AG04450 (cell line): ENCODE measurements at regions not wholly inside any gene's neighbourhood (a gene's known extent, or its start where the extent isn't known, plus 50 kb on each side); places are given as distances from the start of the nearest gene placed in this dataset.

Experiments
- CTCF ChIA-PET: fragments of 300-600, 350-600 bp; formaldehyde crosslinking; extraction: SDS; loops from one replicate; lab custom pipeline; 2022; ENCODE audit warnings: antibody characterized with exemption, inconsistent platforms; lab: Charles Lee
- POLR2A ChIA-PET: fragments of 350-600 bp; formaldehyde crosslinking; extraction: SDS; loops from one replicate; lab custom pipeline; 2021; ENCODE audit warnings: antibody characterized with exemption, inconsistent platforms; lab: Yijun Ruan, JAX
- DNase-seq: peaks from one replicate; pipeline ENCODE4 v3.0.0-alpha.2; 2011; ENCODE audit warnings: low read depth, low spot score
- H3K27ac ChIP-seq: one replicate; pipeline ENCODE4 v1.5.1; 2012; ENCODE audit warnings: low read depth, low read length, control low read depth
- H3K27me3 ChIP-seq: one replicate; pipeline ENCODE4 v1.6.0; 2012; ENCODE audit warnings: low read length; ENCODE audit not compliant: control insufficient read depth, insufficient read depth
- H3K4me3 ChIP-seq: 2 replicates; pipeline ENCODE4 v1.5.1; 2011; ENCODE audit warnings: mild to moderate bottlenecking, low read depth, low read length, control low read depth
- H3K9me3 ChIP-seq: 2 replicates; pipeline ENCODE4 v1.5.1; 2012; ENCODE audit warnings: low read length; ENCODE audit not compliant: control insufficient read depth, insufficient read depth
- TF ChIP-seq, protein P1 (sequence below): IDR thresholded peaks from 2 replicates; pipeline ENCODE4 v1.5.1; 2011; ENCODE audit warnings: low read depth, low read length, control low read depth, inconsistent platforms

- CTCF ChIA-PET, result no interaction called here
- Histone ChIP-seq H3K4me3 (no peak overlapping the region), H3K27ac (no peak overlapping the region), H3K27me3 (no peaks in the 10 kb centered on the region), H3K9me3 (peaks cover 59% of the 10 kb centered on the region)
- POLR2A ChIA-PET, result no interaction called here
- TF ChIP-seq, protein P1, sequence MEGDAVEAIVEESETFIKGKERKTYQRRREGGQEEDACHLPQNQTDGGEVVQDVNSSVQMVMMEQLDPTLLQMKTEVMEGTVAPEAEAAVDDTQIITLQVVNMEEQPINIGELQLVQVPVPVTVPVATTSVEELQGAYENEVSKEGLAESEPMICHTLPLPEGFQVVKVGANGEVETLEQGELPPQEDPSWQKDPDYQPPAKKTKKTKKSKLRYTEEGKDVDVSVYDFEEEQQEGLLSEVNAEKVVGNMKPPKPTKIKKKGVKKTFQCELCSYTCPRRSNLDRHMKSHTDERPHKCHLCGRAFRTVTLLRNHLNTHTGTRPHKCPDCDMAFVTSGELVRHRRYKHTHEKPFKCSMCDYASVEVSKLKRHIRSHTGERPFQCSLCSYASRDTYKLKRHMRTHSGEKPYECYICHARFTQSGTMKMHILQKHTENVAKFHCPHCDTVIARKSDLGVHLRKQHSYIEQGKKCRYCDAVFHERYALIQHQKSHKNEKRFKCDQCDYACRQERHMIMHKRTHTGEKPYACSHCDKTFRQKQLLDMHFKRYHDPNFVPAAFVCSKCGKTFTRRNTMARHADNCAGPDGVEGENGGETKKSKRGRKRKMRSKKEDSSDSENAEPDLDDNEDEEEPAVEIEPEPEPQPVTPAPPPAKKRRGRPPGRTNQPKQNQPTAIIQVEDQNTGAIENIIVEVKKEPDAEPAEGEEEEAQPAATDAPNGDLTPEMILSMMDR, result no peak
- no peak for DNase-seq
Measured at GRCh38 chr1:4095433-4095971, 195.4 kb upstream of the C1orf174 start.

- Histone ChIP-seq H3K27me3 (no peaks in the 10 kb centered on the region), H3K4me3 (no peak overlapping the region), H3K9me3 (peaks cover 45% of the 10 kb centered on the region), H3K27ac (no peak overlapping the region)
- ChIA-PET CTCF (no interaction called here), POLR2A (no interaction called here)
- DNase-seq, result no peak
- TF ChIP-seq, protein P1, result no peak
Measured at GRCh38 chr1:4101459-4102161, 201.5 kb upstream of the C1orf174 start.

- Histone ChIP-seq H3K27ac (no peak overlapping the region), H3K27me3 (no peaks in the 10 kb centered on the region), H3K4me3 (no peak overlapping the region), H3K9me3 (peaks cover 68% of the 10 kb centered on the region)
- ChIA-PET CTCF (no interaction called here), POLR2A (no interaction called here)
- DNase-seq, result no peak
- TF ChIP-seq, protein P1, result no peak
Measured at GRCh38 chr1:4105300-4105880, 205.3 kb upstream of the C1orf174 start.

DNA sequence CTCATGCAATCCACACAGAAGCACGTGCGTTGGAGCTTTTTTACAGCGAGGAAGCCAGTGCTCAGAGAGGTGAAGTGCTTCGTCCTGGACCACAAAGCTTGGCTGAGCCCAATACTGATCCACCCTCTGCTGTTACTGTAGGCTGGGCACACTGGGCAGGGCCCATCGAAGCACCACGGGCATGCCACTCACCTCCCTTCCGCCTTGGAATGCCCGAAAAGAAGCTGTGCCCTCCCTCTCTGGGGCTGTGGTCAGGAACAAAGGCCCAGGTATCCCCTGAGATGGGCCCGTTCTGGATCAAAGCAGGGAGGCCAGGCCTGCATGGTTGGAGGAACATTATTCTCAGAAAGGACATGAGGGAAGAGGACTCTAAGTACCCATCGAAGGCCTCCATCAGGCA is 206.7 kb upstream of the C1orf174 start:
- Histone ChIP-seq H3K27ac (no peak overlapping the region), H3K4me3 (no peak overlapping the region), H3K27me3 (no peaks in the 10 kb centered on the region), H3K9me3 (peaks cover 68% of the 10 kb centered on the region)
- CTCF ChIA-PET, result no interaction called here
- TF ChIP-seq, protein P1, result no peak
- POLR2A ChIA-PET, result no interaction called here
- DNase-seq, result no peak

GRCh38 chr1:4107291-4107690 is 207.2 kb upstream of the C1orf174 start:
- TF ChIP-seq, protein P1, result no peak
- Histone ChIP-seq H3K27me3 (no peaks in the 10 kb centered on the region), H3K9me3 (peaks cover 68% of the 10 kb centered on the region), H3K4me3 (no peak overlapping the region), H3K27ac (no peak overlapping the region)
- CTCF ChIA-PET, result no interaction called here
- POLR2A ChIA-PET, result no interaction called here
- no peak for DNase-seq
